ENCODE measurements at regions not wholly inside any gene's neighbourhood (a gene's known extent, or its start where the extent isn't known, plus 50 kb on each side); places are given as distances from the start of the nearest gene placed in this dataset.

- TF ChIP-seq KIAA2018 (CRISPR knock-in tag; IDR thresholded peaks at IDR 0.05; ENCODE audit: borderline replicate concordance) (no peak), MXD3 (CRISPR knock-in tag; IDR thresholded peaks at IDR 0.05) (no peak), ZNF232 (CRISPR knock-in tag; IDR thresholded peaks at IDR 0.05; ENCODE audit: borderline replicate concordance) (no peak), ZNF589 (CRISPR knock-in tag; conservative IDR thresholded peaks at IDR 0.05) (no peak), ZNF281 (CRISPR knock-in tag; IDR thresholded peaks at IDR 0.05; ENCODE audit: borderline replicate concordance) (no peak), ZNF10 (CRISPR knock-in tag; IDR thresholded peaks at IDR 0.05; ENCODE audit: borderline replicate concordance, low read depth) (no peak), ZNF501 (CRISPR knock-in tag; IDR thresholded peaks at IDR 0.05) (no peak), NRL (CRISPR knock-in tag; IDR thresholded peaks at IDR 0.05; ENCODE audit: borderline replicate concordance) (no peak), HNF1B (CRISPR knock-in tag; IDR thresholded peaks at IDR 0.05) (no peak), HOXA9 (CRISPR knock-in tag; IDR thresholded peaks at IDR 0.05; ENCODE audit: borderline replicate concordance) (no peak), HNRNPUL1 (IDR thresholded peaks at IDR 0.05; ENCODE audit: low read depth, low read length) (no peak), ZNF615 (CRISPR knock-in tag; IDR thresholded peaks at IDR 0.05; ENCODE audit: borderline replicate concordance) (no peak)
These were observed 55.9 kb upstream of the AHR start (continued) for GRCh38 chr7:17242504-17242903.

All from HepG2 (cell line).